WTC11 (cell line): ENCODE measurements at regions not wholly inside any gene's neighbourhood (a gene's known extent, or its start where the extent isn't known, plus 50 kb on each side); places are given as distances from the start of the nearest gene placed in this dataset.

Experiments
- FOXJ3 ChIP-seq: sonication (generic); formaldehyde crosslinking; IDR thresholded peaks from 2 replicates; pipeline ENCODE4 v1.9.0; 2021; ENCODE audit warnings: missing genetic modification reagents, mild to moderate bottlenecking, borderline replicate concordance
- JAZF1 ChIP-seq: fragments of 250-450 bp; sonication (Bioruptor Pico); IDR thresholded peaks from 2 replicates; pipeline ENCODE4 v1.9.0; 2021; ENCODE audit warnings: moderate library complexity, mild to moderate bottlenecking, inconsistent platforms
- SMAD3 ChIP-seq: sonication (generic); formaldehyde crosslinking; IDR thresholded peaks from 2 replicates; pipeline ENCODE4 v1.8.0; 2022; ENCODE audit warnings: missing genetic modification reagents, mild to moderate bottlenecking, borderline replicate concordance
- SP1 ChIP-seq: sonication (generic); formaldehyde crosslinking; conservative IDR thresholded peaks from 2 replicates; pipeline ENCODE4 v1.8.1; 2022; ENCODE audit warnings: missing genetic modification reagents
- ZNF423 ChIP-seq: fragments of 250-450 bp; sonication (Bioruptor Pico); IDR thresholded peaks from 2 replicates; pipeline ENCODE4 v2.1.2; 2022; ENCODE audit warnings: mild to moderate bottlenecking, moderate library complexity
- TF ChIP-seq, protein P1 (sequence below): fragments of 200-600 bp; IDR thresholded peaks from 2 replicates; pipeline ENCODE4 v1.8.0; 2022; ENCODE audit warnings: antibody characterized with exemption
- TF ChIP-seq, protein P2 (sequence below): sonication (generic); formaldehyde crosslinking; IDR thresholded peaks from 2 replicates; pipeline ENCODE4 v1.8.1; 2022; ENCODE audit warnings: mild to moderate bottlenecking, missing genetic modification reagents, moderate library complexity, borderline replicate concordance
- TF ChIP-seq, protein P3 (sequence below): sonication (generic); formaldehyde crosslinking; IDR thresholded peaks from 2 replicates; pipeline ENCODE4 v1.8.1; 2023; ENCODE audit warnings: mild to moderate bottlenecking, missing genetic modification reagents
- TF ChIP-seq, protein P4 (sequence below): sonication (generic); formaldehyde crosslinking; IDR thresholded peaks from 2 replicates; pipeline ENCODE4 v1.8.1; 2023; ENCODE audit warnings: mild to moderate bottlenecking, missing genetic modification reagents, moderate library complexity
- TF ChIP-seq, protein P5 (sequence below): sonication (generic); formaldehyde crosslinking; IDR thresholded peaks from 2 replicates; pipeline ENCODE4 v1.8.1; 2022; ENCODE audit warnings: mild to moderate bottlenecking, moderate library complexity, missing genetic modification reagents
- TF ChIP-seq, protein P6 (sequence below): sonication (generic); formaldehyde crosslinking; IDR thresholded peaks from 2 replicates; pipeline ENCODE4 v1.8.1; 2023; ENCODE audit warnings: mild to moderate bottlenecking, moderate library complexity, missing genetic modification reagents
- TF ChIP-seq, protein P7 (sequence below): sonication (generic); formaldehyde crosslinking; IDR thresholded peaks from 2 replicates; pipeline ENCODE4 v1.8.0; 2022; ENCODE audit warnings: missing genetic modification reagents
- TF ChIP-seq, protein P8 (sequence below): sonication (generic); formaldehyde crosslinking; IDR thresholded peaks from 2 replicates; pipeline ENCODE4 v1.8.1; 2022; ENCODE audit warnings: low read depth, mild to moderate bottlenecking, moderate library complexity, missing genetic modification reagents, borderline replicate concordance

DNA sequence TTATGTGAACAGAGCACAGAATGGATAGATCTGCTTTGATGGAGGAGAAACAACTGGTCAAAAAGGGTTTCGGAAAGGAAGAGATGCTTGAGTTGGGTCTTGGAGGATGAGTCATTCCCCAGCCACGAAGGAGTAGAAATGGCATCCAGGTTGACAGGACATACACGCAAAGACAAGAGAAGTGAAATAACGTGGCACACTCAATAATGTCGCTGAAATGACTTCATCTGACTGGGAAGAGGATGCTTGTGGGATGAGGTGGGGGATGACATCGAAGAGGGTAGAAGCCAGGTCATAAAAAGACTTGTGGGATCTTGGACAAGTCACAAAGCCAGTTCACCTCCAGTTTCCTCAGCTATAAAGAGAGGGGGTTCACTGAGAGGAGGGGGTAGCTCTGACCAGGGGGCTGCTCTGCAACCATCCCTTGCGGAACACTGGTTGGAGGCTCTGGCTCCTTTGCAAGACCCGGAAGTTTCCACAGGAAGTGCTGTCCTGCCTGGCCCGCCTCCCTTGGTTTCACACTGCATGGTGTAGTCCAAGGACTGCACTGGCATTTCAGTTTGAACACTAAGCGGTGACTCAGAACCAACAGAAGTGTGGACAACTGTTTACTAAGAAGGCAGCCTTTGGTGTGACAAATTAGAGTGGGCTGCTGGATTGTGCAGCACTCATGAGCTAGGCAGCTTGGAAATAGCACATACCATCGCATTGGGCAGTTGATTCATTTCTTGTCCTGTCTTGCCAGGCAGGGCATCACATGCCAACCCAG is 189.9 kb upstream of the ADO start:
- TF ChIP-seq, protein P1, sequence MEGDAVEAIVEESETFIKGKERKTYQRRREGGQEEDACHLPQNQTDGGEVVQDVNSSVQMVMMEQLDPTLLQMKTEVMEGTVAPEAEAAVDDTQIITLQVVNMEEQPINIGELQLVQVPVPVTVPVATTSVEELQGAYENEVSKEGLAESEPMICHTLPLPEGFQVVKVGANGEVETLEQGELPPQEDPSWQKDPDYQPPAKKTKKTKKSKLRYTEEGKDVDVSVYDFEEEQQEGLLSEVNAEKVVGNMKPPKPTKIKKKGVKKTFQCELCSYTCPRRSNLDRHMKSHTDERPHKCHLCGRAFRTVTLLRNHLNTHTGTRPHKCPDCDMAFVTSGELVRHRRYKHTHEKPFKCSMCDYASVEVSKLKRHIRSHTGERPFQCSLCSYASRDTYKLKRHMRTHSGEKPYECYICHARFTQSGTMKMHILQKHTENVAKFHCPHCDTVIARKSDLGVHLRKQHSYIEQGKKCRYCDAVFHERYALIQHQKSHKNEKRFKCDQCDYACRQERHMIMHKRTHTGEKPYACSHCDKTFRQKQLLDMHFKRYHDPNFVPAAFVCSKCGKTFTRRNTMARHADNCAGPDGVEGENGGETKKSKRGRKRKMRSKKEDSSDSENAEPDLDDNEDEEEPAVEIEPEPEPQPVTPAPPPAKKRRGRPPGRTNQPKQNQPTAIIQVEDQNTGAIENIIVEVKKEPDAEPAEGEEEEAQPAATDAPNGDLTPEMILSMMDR: no peak
- TF ChIP-seq, protein P2, sequence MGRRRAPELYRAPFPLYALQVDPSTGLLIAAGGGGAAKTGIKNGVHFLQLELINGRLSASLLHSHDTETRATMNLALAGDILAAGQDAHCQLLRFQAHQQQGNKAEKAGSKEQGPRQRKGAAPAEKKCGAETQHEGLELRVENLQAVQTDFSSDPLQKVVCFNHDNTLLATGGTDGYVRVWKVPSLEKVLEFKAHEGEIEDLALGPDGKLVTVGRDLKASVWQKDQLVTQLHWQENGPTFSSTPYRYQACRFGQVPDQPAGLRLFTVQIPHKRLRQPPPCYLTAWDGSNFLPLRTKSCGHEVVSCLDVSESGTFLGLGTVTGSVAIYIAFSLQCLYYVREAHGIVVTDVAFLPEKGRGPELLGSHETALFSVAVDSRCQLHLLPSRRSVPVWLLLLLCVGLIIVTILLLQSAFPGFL (CRISPR knock-in tag): no peak
- TF ChIP-seq SP1 (no peak), JAZF1 (CRISPR knock-in tag) (no peak), FOXJ3 (no peak), ZNF423 (CRISPR knock-in tag) (no peak), SMAD3 (no peak)
- TF ChIP-seq, protein P3, sequence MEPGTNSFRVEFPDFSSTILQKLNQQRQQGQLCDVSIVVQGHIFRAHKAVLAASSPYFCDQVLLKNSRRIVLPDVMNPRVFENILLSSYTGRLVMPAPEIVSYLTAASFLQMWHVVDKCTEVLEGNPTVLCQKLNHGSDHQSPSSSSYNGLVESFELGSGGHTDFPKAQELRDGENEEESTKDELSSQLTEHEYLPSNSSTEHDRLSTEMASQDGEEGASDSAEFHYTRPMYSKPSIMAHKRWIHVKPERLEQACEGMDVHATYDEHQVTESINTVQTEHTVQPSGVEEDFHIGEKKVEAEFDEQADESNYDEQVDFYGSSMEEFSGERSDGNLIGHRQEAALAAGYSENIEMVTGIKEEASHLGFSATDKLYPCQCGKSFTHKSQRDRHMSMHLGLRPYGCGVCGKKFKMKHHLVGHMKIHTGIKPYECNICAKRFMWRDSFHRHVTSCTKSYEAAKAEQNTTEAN: no peak
- TF ChIP-seq, protein P4, sequence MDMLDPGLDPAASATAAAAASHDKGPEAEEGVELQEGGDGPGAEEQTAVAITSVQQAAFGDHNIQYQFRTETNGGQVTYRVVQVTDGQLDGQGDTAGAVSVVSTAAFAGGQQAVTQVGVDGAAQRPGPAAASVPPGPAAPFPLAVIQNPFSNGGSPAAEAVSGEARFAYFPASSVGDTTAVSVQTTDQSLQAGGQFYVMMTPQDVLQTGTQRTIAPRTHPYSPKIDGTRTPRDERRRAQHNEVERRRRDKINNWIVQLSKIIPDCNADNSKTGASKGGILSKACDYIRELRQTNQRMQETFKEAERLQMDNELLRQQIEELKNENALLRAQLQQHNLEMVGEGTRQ: no peak
- TF ChIP-seq, protein P5, sequence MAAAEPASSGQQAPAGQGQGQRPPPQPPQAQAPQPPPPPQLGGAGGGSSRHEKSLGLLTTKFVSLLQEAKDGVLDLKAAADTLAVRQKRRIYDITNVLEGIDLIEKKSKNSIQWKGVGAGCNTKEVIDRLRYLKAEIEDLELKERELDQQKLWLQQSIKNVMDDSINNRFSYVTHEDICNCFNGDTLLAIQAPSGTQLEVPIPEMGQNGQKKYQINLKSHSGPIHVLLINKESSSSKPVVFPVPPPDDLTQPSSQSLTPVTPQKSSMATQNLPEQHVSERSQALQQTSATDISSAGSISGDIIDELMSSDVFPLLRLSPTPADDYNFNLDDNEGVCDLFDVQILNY: no peak
- TF ChIP-seq, protein P6, sequence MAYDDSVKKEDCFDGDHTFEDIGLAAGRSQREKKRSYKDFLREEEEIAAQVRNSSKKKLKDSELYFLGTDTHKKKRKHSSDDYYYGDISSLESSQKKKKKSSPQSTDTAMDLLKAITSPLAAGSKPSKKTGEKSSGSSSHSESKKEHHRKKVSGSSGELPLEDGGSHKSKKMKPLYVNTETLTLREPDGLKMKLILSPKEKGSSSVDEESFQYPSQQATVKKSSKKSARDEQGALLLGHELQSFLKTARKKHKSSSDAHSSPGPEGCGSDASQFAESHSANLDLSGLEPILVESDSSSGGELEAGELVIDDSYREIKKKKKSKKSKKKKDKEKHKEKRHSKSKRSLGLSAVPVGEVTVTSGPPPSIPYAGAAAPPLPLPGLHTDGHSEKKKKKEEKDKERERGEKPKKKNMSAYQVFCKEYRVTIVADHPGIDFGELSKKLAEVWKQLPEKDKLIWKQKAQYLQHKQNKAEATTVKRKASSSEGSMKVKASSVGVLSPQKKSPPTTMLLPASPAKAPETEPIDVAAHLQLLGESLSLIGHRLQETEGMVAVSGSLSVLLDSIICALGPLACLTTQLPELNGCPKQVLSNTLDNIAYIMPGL (CRISPR knock-in tag): no peak
- TF ChIP-seq, protein P7, sequence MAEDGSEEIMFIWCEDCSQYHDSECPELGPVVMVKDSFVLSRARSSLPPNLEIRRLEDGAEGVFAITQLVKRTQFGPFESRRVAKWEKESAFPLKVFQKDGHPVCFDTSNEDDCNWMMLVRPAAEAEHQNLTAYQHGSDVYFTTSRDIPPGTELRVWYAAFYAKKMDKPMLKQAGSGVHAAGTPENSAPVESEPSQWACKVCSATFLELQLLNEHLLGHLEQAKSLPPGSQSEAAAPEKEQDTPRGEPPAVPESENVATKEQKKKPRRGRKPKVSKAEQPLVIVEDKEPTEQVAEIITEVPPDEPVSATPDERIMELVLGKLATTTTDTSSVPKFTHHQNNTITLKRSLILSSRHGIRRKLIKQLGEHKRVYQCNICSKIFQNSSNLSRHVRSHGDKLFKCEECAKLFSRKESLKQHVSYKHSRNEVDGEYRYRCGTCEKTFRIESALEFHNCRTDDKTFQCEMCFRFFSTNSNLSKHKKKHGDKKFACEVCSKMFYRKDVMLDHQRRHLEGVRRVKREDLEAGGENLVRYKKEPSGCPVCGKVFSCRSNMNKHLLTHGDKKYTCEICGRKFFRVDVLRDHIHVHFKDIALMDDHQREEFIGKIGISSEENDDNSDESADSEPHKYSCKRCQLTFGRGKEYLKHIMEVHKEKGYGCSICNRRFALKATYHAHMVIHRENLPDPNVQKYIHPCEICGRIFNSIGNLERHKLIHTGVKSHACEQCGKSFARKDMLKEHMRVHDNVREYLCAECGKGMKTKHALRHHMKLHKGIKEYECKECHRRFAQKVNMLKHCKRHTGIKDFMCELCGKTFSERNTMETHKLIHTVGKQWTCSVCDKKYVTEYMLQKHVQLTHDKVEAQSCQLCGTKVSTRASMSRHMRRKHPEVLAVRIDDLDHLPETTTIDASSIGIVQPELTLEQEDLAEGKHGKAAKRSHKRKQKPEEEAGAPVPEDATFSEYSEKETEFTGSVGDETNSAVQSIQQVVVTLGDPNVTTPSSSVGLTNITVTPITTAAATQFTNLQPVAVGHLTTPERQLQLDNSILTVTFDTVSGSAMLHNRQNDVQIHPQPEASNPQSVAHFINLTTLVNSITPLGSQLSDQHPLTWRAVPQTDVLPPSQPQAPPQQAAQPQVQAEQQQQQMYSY (CRISPR knock-in tag): no peak
- TF ChIP-seq, protein P8, sequence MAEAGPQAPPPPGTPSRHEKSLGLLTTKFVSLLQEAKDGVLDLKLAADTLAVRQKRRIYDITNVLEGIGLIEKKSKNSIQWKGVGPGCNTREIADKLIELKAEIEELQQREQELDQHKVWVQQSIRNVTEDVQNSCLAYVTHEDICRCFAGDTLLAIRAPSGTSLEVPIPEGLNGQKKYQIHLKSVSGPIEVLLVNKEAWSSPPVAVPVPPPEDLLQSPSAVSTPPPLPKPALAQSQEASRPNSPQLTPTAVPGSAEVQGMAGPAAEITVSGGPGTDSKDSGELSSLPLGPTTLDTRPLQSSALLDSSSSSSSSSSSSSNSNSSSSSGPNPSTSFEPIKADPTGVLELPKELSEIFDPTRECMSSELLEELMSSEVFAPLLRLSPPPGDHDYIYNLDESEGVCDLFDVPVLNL (CRISPR knock-in tag): no peak
